ENCODE measurements at regions not wholly inside any gene's neighbourhood (a gene's known extent, or its start where the extent isn't known, plus 50 kb on each side); places are given as distances from the start of the nearest gene placed in this dataset.

DNA sequence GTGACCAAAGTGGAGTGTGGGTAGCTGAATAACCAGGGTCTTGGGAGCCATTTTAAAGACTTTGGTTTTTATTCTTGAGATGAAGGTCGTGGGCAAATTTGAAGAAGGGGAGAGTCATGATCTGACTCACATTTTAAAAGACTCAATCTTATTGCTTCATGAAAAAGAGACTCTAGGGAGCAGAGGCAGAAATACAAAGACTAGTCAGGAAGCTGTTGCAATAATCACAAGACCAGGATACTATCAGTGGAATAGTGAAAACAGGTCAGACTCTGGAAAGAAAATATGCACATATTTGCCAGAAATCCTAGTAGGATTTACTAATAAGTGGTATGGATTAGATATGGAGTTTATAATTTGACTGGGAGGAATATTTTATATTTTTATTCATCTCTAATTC lies 448.4 kb downstream of the RAPGEF2 start:
- Histone ChIP-seq H3K4me1 (no peaks in the 10 kb centered on the region), H3K27ac (no peak overlapping the region), H3K9me3 (no peaks in the 10 kb centered on the region), H3K27me3 (no peaks in the 10 kb centered on the region), H3K4me3 (no peak overlapping the region), H3K36me3 (no peaks in the 10 kb centered on the region)
- DNase-seq (ENCODE audit: low spot score in 2 of 2) = no peak
- intact Hi-C loops (cut with DNase I) = no loop called here
- TF ChIP-seq, protein P1, sequence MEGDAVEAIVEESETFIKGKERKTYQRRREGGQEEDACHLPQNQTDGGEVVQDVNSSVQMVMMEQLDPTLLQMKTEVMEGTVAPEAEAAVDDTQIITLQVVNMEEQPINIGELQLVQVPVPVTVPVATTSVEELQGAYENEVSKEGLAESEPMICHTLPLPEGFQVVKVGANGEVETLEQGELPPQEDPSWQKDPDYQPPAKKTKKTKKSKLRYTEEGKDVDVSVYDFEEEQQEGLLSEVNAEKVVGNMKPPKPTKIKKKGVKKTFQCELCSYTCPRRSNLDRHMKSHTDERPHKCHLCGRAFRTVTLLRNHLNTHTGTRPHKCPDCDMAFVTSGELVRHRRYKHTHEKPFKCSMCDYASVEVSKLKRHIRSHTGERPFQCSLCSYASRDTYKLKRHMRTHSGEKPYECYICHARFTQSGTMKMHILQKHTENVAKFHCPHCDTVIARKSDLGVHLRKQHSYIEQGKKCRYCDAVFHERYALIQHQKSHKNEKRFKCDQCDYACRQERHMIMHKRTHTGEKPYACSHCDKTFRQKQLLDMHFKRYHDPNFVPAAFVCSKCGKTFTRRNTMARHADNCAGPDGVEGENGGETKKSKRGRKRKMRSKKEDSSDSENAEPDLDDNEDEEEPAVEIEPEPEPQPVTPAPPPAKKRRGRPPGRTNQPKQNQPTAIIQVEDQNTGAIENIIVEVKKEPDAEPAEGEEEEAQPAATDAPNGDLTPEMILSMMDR (IDR thresholded peaks at IDR 0.05) = no peak

DNA sequence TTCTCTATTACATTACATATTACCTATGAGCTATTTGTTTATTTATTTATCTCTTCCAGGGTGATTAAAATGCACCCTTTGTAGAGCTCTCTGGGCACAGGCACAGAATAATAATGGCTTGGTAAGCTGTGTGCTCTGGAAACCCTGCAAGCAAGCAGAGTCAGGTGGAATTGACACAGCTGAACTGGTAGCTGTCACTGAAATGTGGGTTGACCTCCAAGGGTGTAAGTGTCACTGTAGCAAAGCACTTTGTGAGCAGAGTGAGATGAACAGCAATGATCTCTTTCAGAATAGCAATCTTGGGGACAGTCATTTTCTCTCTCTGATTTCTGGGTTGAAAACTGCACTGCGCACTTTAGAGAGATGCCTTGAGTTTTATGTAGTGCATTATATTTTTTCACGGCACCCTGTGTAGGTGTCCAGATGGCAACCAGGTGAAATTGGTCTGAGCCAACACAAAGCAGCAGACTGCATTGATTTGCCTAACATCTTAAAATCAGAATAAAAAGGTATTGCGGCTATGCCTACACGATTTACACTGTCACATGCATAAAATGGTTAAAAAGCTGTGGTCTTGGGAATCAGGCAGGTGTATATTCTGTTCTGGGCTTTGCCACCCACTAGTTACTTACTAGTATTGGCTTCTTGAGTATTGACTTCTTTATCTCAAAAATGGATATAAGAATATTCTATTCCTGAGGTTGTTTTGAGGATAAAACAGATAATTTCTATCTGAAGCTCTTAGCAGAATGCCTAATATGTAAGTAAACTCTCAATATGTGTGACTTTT lies 450.3 kb downstream of the RAPGEF2 start:
- Histone ChIP-seq H3K27ac (no peak overlapping the region), H3K4me1 (no peaks in the 10 kb centered on the region), H3K4me3 (no peak overlapping the region), H3K36me3 (no peaks in the 10 kb centered on the region), H3K9me3 (no peaks in the 10 kb centered on the region), H3K27me3 (no peaks in the 10 kb centered on the region)
- TF ChIP-seq, protein P1 (IDR thresholded peaks at IDR 0.05) = no peak
- intact Hi-C loops (cut with DNase I) = no loop called here
- DNase-seq (ENCODE audit: low spot score in 2 of 2) = no peak

DNA sequence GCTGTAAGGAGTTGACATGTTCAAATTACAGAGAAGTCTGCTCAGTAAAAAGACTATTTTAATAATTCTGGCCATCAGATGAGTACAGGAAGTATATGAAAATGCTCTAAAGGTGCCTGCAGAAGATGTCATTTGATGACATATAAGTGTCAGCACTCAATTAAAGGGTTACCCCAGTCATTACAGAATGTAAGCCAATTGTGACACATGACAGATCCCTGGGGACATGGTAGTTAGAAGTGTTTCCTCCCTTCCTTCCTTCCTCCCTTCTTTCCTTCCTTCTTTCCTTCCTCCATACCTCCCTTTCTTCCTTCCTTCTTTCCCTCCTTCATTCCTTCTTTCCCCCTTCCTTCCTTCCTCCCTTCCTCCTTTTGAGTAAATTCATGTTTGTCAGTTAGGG lies 453.0 kb downstream of the RAPGEF2 start:
- no peaks in the 10 kb centered on the region for H3K27me3 ChIP-seq
- no peaks in the 10 kb centered on the region for H3K9me3 ChIP-seq
- no peaks in the 10 kb centered on the region for H3K4me1 ChIP-seq
- H3K4me3 ChIP-seq = no peak overlapping the region
- TF ChIP-seq, protein P1 (IDR thresholded peaks at IDR 0.05) = no peak
- no peak overlapping the region for H3K27ac ChIP-seq
- H3K36me3 ChIP-seq = no peaks in the 10 kb centered on the region
- intact Hi-C loops (cut with DNase I) = no loop called here
- no peak for DNase-seq (ENCODE audit: low spot score in 2 of 2)

DNA sequence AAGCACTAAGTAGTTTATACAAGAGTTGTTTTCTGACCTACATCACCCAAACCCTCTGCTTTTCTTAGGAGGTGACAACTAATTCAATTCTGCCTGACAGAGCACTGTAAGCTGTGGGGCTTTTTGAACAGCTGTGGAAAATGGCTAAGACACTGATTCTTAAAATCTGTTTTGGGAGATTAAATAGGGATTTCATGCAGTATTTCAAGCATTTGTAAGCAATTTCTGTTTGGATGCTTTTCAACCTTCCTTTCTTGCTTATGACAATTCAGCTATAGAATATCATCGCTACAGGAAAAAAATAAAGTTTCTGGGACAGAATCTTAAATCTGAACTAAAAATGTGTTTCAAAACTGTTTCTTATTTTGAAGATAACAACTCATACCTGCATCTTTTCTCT lies 459.5 kb downstream of the RAPGEF2 start:
- Histone ChIP-seq H3K36me3 (no peaks in the 10 kb centered on the region), H3K27ac (no peak overlapping the region), H3K4me1 (no peaks in the 10 kb centered on the region), H3K4me3 (no peak overlapping the region), H3K9me3 (no peaks in the 10 kb centered on the region), H3K27me3 (no peaks in the 10 kb centered on the region)
- no peak for DNase-seq (ENCODE audit: low spot score in 2 of 2)
- intact Hi-C loops (cut with DNase I) = no loop called here
- TF ChIP-seq, protein P1 (IDR thresholded peaks at IDR 0.05) = no peak

DNA sequence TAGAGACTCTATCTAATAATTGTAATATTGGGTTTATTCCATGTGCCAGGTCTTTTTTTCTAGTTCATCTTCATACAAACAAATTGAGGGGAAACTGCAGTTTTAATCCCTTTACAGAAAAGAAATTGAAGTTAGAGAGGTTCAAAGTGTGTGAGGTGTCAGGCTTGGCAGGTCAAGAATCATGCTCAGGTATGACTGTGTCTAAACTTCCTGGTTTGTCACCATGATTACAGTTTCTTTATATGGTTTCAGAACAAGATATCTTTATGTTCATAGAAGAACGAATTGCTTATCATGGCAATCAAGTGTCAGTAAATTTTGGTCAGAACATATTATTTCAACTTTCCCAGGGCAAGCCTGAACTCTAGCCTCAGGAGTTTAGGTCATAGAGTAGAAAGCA lies 460.4 kb downstream of the RAPGEF2 start:
- TF ChIP-seq, protein P1 (IDR thresholded peaks at IDR 0.05) = no peak
- intact Hi-C loops (cut with DNase I) = no loop called here
- Histone ChIP-seq H3K27ac (no peak overlapping the region), H3K9me3 (no peaks in the 10 kb centered on the region), H3K27me3 (no peaks in the 10 kb centered on the region), H3K4me1 (no peaks in the 10 kb centered on the region), H3K4me3 (no peak overlapping the region), H3K36me3 (no peaks in the 10 kb centered on the region)
- no peak for DNase-seq (ENCODE audit: low spot score in 2 of 2)

Data from ascending aorta (tissue), 2 donors.